Forelimb muscle (tissue), 1 donor: ENCODE measurements at regions not wholly inside any gene's neighbourhood (a gene's known extent, or its start where the extent isn't known, plus 50 kb on each side); places are given as distances from the start of the nearest gene placed in this dataset.
"Not testable (repeated sequence)": the region's sequence is repeated elsewhere in the genome, so short reads cannot be mapped to it uniquely, and the experiment has no call there.

Experiments used
- DNase-seq: peaks from one replicate; pipeline ENCODE4 v3.0.0-alpha.2; 2013; ENCODE audit warnings: low read depth

DNA sequence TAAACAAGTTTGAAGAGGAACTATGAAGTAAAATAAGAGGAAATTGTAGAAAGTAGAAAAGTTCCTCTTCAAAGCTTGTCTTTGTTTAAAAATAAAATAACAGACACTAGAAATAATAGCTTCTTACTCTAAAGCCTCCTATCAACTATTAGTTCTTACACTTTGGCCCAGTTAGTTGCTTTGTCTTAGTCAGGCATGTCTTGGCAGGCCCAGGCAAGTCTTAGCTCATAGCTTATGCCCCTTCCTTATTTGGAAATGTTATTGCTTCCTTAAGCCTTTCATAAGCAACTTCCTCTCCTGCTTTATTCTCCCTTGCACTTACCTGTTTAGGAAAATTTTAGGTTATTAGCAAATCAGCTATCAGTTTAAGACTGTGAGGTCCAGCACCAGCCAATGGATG is 950.6 kb upstream of the LRATD1 start:
- no peak for DNase-seq

GRCh38 chr2:13682540-13683272 is 949.8 kb upstream of the LRATD1 start:
- no peak for DNase-seq

- no peak for DNase-seq
Measured at GRCh38 chr2:13686262-13686661, 946.3 kb upstream of the LRATD1 start.

DNA sequence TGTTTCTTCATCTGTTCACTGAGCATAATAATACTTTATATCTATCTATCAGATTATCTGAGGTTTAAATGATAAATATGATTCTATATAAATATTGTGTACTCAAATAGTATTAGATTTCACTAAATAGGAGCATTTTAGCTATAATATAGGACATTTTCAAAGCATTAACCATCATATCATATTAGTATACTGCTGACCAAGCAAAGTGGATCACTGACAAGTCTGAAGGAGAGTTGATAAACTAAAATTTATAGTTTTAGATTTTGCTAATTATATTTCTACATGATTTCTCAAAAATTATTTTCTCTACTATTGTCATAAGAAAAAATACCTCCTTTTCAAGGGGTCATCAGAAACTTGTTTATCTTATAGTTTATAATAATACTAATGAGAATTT is 937.8 kb upstream of the LRATD1 start:
- DNase-seq, result no peak

GRCh38 chr2:13696601-13697000 is 935.9 kb upstream of the LRATD1 start:
- DNase-seq, result no peak

GRCh38 chr2:13698847-13699246 is 933.7 kb upstream of the LRATD1 start:
- no peak for DNase-seq

DNA sequence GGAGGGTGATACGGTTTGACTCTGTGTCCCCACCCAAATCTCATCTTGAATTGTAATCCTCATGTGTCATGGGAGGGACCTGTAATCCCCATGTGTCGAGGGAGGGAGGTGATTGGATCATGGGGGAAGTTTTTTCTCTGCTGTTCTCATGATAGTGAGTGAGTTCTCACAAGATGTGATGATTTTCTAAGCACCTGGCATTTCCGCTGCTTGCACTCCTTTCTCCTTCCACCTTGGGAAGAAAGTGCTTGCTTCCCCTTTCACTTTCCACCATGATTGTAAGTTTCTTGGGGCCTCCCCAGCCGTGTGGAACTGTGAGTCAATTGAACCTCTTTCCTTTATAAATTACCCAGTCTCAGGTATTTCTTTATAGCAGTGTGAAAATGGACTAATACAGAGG is 932.6 kb upstream of the LRATD1 start:
- DNase-seq, result not testable (repeated sequence)

- no peak for DNase-seq
Measured at GRCh38 chr2:13711154-13711553, 921.4 kb upstream of the LRATD1 start.

DNA sequence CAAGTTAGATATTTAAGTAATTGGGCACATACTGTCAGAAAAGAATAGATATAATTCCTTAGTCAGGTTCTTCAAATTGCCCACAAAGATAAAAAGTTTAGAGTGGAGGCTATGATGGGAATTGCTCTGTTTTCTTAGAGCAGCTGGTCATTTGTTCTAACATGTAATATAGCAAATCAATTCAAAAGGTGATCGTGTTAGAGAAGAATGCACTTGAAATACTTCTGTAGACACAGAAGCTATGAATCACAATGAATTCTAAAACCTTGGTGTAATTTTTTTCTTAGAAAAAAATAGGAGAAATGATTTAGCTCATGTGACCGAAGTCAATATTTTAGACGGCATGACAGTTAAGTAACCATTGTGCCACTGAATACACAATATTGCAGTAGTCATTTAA is 918.1 kb upstream of the LRATD1 start:
- no peak for DNase-seq

DNA sequence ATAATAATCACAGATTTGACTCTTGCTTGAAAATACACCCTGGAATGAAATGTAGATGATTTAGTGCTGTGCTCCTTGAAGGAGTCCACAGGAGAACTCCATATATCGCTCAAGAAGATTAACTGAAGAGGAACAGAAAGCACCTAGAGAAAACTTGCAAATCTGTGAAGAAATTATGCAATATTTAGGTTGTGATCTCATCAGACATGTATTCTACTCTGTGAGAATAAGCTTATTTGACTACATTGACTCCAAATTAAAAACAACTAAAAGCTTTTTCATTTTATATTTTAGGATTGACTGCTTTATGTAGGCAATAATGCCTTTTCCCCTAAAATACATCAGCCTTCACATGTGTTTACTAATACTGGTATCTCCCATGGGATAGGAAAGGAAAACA is 906.6 kb upstream of the LRATD1 start:
- DNase-seq, result no peak

DNA sequence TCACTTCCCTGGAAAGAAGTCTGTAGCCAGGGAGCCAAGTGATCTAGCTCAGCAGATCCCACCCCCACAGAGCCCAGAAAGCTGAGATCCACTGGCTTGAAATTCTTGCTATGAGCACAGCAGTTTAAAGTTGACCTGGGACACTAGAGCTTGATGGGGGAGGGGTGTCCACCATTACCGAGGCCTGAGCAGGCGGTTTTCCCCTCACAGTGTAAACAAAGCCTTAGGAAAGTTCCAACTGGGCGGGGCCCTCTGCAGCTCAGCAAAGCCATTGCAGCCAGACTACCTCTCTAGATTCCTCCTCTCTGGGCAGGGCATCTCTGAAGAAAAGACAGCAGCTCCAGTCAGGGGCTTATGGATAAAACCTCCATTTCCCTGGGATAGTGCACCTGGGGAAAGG is 887.2 kb upstream of the LRATD1 start:
- DNase-seq, result no peak

- no peak for DNase-seq
Measured at GRCh38 chr2:13751955-13752354, 880.6 kb upstream of the LRATD1 start.

DNA sequence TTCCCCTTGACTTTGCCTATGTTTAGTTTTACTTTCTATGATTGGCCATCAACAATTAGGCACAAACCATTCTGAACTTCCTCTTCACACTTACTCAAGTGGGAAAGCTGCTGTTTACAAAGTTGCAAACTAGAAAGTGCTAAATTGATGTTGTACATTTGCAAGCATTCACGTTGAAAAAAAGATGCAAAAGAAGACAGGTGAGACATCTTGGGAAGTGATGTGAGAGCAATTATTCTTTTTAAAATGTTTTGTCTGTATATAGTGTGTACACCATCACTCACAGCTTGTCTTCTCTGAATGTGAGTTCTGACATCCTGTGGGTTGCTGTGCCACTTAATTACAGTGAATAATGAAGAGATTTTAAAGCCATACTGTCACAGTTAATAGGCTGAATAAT is 874.1 kb upstream of the LRATD1 start:
- DNase-seq, result no peak

DNA sequence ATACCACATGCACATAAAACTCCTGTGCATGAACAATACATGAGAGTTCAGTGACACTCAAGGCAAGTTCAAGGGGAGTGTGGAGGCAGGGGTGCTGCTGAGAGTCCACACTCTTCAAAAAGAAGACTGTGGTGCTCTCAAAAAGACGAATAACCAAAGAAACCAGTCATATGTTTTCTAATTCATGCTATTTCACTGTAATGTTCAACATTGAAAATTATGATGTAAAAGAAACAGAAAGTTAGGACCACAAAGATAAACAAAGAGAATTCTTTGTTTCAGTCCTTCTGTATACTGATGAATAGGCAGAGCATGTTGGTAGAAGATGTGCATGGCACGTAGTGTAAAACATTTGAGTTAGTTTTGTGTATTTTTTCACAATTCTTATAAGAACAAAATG is 864.2 kb upstream of the LRATD1 start:
- DNase-seq, result no peak

DNA sequence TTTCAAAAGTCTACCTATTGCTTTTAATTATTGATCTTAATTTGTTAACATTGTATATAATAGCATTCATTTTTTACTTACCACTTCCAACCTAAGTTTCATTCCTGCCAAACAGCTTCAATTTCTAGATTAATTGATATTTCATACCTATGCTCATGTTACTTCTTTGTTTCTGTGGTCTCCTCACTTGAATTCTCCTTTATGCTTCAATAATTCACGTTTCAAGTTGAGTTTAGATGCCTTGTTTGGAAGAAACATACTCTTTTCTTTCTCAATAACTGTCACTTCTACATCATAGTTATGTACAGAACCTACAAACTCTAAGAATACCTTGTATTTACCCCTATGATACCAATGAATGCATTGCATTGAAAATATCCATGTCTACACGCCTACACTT is 862.2 kb upstream of the LRATD1 start:
- no peak for DNase-seq

DNA sequence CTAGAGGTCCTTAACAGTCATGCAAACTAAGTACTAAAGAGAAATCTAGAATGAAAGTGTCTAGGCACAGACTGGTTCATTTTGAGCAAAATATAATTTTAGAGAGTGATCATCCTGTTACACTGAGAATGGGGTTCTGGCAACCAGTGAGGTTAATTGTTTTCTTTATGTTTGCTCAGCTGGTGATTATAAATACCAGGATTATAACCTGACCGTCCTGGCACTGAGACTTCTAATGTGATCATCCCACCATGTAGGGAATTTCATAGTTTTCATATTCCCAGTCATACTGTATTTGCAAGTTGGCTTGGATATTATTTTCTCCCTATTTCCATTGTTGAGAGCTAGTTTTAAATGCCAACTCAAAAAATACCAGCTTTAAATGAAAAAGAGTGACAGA is 852.5 kb upstream of the LRATD1 start:
- DNase-seq, result no peak

DNA sequence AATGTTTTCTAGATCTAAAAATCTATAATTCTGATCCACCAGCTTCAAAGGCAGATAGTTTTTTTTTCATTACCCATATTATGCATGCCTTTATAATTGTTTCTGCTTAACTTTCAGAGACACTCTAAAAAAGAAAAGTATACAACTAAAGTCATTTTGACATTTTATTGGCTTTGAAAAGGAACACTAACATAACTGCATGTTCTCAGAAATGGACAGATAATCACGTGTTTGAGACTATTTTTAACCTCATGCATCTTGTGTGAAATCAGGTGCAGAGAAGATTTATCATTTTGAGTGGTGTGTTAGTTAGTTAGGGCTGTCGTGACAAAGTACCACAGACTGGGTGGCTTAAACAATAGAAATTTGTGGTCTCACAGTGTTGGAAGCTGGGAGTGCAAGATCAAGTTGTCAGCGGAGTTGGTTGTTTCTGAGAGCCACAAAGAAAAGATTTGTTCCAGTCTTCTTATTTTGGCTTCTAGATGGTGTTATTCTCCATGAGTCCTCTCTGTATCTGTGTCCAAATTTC is 841.4 kb upstream of the LRATD1 start:
- no peak for DNase-seq

- DNase-seq, result no peak
Measured at GRCh38 chr2:13806539-13806938, 826.0 kb upstream of the LRATD1 start.

GRCh38 chr2:13813236-13813635 is 819.3 kb upstream of the LRATD1 start:
- DNase-seq, result no peak

- DNase-seq, result no peak
Measured at GRCh38 chr2:13818002-13818401, 814.5 kb upstream of the LRATD1 start.

DNA sequence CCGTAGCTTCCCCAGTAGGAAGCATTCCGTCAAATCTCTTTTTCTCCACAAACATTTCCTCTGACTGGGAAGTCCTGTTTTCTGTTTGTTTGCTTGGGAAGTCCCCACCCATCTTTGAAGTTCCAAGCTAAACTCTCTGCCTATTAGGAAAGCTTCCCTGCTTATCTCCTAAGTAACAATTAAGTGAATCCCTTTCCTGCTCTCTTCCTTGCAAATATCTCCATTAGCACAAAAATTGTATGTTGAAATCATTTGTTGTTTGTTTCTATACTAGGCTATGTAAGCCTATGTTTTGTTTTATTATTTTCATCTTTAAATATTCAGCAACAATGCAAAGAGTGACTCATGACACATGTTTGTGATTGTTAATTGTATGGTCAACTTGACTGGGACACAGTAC is 812.6 kb upstream of the LRATD1 start:
- no peak for DNase-seq

DNA sequence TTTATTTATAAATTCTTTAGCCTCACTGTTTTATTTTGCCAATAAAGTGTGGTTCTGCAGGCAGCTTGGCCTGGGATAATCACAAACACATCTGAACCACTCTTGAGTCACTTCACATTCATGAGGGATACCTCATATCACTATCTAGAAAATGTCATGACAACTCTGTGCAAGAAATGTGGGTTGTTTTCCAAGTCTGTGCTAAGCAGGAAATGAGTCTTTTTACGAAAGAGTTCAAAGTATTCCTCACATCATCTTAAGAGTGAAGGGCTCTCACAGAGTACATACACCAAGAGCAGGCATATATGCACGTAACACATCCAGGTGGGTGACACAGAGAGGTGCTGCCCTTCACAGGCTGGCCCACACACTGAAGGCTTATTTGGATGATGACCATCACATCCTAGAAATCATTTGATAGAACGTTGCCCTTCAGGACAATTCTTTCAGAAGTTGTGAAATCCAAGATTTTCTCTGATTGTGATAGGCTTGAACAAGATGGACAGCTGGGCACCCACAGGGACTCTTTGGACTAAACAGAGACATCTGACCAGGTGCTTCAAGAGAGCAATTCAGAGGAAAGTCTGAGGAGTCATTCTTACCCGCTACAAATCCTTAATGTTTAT is 811.1 kb upstream of the LRATD1 start:
- DNase-seq, result no peak

DNA sequence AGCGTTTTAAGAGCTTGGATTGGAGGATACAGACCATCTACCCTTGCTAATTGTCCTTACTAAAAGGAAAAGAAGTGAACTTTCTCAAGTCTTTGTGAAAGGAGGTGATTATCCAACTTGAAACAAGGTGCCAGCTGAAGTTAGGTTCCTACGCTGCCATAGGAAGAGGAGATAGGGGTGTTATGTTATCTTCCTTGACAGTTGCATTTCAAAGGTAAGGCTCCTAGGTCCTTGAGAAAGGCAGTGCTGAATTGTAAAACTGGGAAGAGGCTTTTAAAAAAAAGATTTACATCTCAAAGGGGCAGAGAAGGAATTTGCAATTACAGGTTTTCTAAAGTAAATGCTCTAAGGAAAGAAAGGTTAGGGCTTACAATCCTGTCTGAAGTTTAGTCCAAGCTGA is 810.2 kb upstream of the LRATD1 start:
- DNase-seq, result no peak
